ENCODE measurements at regions not wholly inside any gene's neighbourhood (a gene's known extent, or its start where the extent isn't known, plus 50 kb on each side); places are given as distances from the start of the nearest gene placed in this dataset.

- H3K4me3 ChIP-seq, result no peak overlapping the region
- no peak overlapping the region for H3K27ac ChIP-seq
- no peaks in the 10 kb centered on the region for H3K4me1 ChIP-seq
- H3K9me3 ChIP-seq, result no peaks in the 10 kb centered on the region
- TF ChIP-seq POLR2A (IDR thresholded peaks at IDR 0.05), result no peak
- WGBS, 2 donors, result 69 to 73% methylated on average over 2 of the region's 2 CpGs
- H3K27me3 ChIP-seq, result no peaks in the 10 kb centered on the region
- intact Hi-C loops (cut with DNase I; ENCODE audit: low total_unique reads), result no loop called here
- no peaks in the 10 kb centered on the region for H3K36me3 ChIP-seq (ENCODE audit: low read depth, missing control alignments)
- no peak for DNase-seq
These were observed 118.2 kb upstream of the MTAP start for GRCh38 chr9:21684231-21684630.

- H3K4me1 ChIP-seq, result no peaks in the 10 kb centered on the region
- H3K36me3 ChIP-seq (ENCODE audit: low read depth, missing control alignments), result no peaks in the 10 kb centered on the region
- TF ChIP-seq CTCF (IDR thresholded peaks at IDR 0.05) (no peak), POLR2A (IDR thresholded peaks at IDR 0.05) (no peak)
- no peaks in the 10 kb centered on the region for H3K27me3 ChIP-seq
- no peak for DNase-seq
- H3K9me3 ChIP-seq, result no peaks in the 10 kb centered on the region
- intact Hi-C loops (cut with DNase I; ENCODE audit: low total_unique reads), result no loop called here
- H3K4me3 ChIP-seq, result no peak overlapping the region
- 68 to 87% methylated on average over 2 of the region's 2 CpGs for WGBS, 2 donors
- H3K27ac ChIP-seq, result no peak overlapping the region
These were observed 117.5 kb upstream of the MTAP start for GRCh38 chr9:21684831-21685362.

GRCh38 chr9:21685502-21685901, 116.9 kb upstream of the MTAP start:
- no peak for TF ChIP-seq POLR2A (IDR thresholded peaks at IDR 0.05)
- TF ChIP-seq CTCF (IDR thresholded peaks at IDR 0.05), result no peak
- 82 to 87% methylated on average over 6 of the region's 6 CpGs for WGBS, 2 donors
- Histone ChIP-seq H3K4me1 (no peaks in the 10 kb centered on the region), H3K36me3 (ENCODE audit: low read depth, missing control alignments) (no peaks in the 10 kb centered on the region), H3K27ac (no peak overlapping the region), H3K27me3 (no peaks in the 10 kb centered on the region), H3K4me3 (no peak overlapping the region), H3K9me3 (no peaks in the 10 kb centered on the region)
- DNase-seq, result no peak
- intact Hi-C loops (cut with DNase I; ENCODE audit: low total_unique reads), result no loop called here

- no peak overlapping the region for H3K4me3 ChIP-seq
- H3K36me3 ChIP-seq (ENCODE audit: low read depth, missing control alignments), result no peaks in the 10 kb centered on the region
- no peaks in the 10 kb centered on the region for H3K4me1 ChIP-seq
- no peak for DNase-seq
- H3K27ac ChIP-seq, result no peak overlapping the region
- TF ChIP-seq POLR2A (IDR thresholded peaks at IDR 0.05), result no peak
- no peak for TF ChIP-seq CTCF (IDR thresholded peaks at IDR 0.05)
- 91 to 94% methylated on average over 2 of the region's 2 CpGs for WGBS, 2 donors
- no peaks in the 10 kb centered on the region for H3K27me3 ChIP-seq
- intact Hi-C loops (cut with DNase I; ENCODE audit: low total_unique reads), result no loop called here
- no peaks in the 10 kb centered on the region for H3K9me3 ChIP-seq
These were observed 115.7 kb upstream of the MTAP start for GRCh38 chr9:21686738-21687137.

- H3K4me3 ChIP-seq, result no peak overlapping the region
- no peak for DNase-seq
- H3K27me3 ChIP-seq, result no peaks in the 10 kb centered on the region
- intact Hi-C loops (cut with DNase I; ENCODE audit: low total_unique reads), result no loop called here
- no peak overlapping the region for H3K27ac ChIP-seq
- no peak for TF ChIP-seq CTCF (IDR thresholded peaks at IDR 0.05)
- no peaks in the 10 kb centered on the region for H3K4me1 ChIP-seq
- H3K9me3 ChIP-seq, result no peaks in the 10 kb centered on the region
- no peaks in the 10 kb centered on the region for H3K36me3 ChIP-seq (ENCODE audit: low read depth, missing control alignments)
These were observed 115.1 kb upstream of the MTAP start for GRCh38 chr9:21687351-21687750.
